HG02840 (cell line): ENCODE measurements at regions not wholly inside any gene's neighbourhood (a gene's known extent, or its start where the extent isn't known, plus 50 kb on each side); places are given as distances from the start of the nearest gene placed in this dataset.
"Not testable (repeated sequence)": the region's sequence is repeated elsewhere in the genome, so short reads cannot be mapped to it uniquely, and the experiment has no call there.

ENCODE experiments used
- ATAC-seq: cut with Tn5 transposase; IDR thresholded peaks from one replicate; pipeline ENCODE4 v1.9.1; 2021; ENCODE audit warnings: mild to moderate bottlenecking, moderate library complexity, moderate number of reproducible peaks; ENCODE audit not compliant: unreplicated experiment, low FRiP score

DNA sequence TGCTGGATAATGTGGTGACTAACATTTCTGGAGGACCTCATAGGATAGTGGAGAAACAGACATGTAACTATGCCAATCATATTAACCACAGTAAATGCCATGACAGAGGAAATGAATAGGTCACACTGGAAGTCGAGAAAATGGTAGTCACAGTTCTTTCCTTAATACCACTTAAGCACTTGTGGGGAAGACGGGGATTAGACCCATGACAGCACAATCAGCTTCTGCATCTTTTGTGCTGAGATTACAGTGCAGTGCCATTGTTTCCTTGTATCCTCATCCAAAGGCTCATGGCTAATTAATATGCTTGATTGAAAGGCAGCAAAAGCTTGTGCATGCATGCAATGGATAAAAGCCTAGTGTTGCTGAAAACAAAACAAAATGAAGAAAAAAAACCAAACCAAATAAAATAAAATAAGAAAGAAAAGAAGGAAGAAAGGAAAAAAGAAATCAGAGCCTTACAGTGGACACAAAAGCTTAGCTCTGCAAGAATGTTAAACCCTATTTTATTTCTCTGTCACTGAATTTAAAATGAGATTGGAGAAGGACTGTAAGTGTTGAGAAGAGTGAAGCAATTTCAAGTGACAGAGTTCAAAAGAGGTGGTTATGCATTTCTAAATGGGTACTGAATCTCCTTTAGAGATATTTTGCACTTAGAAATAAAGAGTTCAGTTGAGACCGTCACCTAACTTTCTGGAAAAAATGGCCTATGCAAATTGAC, 1011.9 kb downstream of the CDH8 start:
- ATAC-seq, result no peak

GRCh38 chr16:61014869-61015268, 1021.4 kb downstream of the CDH8 start:
- ATAC-seq, result no peak

GRCh38 chr16:61007694-61008093, 1028.5 kb downstream of the CDH8 start:
- ATAC-seq, result no peak

DNA sequence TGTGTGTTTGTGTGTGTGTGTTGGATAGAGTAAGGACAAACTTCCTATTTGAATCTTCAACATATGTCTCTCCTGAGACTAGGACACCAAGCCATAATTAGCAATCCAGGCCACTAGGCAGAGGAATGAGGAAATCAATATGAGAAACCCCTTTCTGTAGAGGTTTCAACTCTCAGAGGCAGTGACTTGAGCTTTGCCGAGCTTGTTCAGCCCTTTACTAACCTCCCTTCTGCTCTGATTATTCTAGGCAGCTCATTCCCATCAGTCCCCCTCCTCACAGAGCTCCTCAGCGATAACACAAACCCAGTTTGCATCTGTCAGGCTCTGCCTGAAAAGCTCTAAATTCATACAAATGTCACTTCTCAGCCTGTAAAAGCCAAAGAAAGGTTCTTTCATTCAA, 1030.3 kb downstream of the CDH8 start:
- no peak for ATAC-seq

DNA sequence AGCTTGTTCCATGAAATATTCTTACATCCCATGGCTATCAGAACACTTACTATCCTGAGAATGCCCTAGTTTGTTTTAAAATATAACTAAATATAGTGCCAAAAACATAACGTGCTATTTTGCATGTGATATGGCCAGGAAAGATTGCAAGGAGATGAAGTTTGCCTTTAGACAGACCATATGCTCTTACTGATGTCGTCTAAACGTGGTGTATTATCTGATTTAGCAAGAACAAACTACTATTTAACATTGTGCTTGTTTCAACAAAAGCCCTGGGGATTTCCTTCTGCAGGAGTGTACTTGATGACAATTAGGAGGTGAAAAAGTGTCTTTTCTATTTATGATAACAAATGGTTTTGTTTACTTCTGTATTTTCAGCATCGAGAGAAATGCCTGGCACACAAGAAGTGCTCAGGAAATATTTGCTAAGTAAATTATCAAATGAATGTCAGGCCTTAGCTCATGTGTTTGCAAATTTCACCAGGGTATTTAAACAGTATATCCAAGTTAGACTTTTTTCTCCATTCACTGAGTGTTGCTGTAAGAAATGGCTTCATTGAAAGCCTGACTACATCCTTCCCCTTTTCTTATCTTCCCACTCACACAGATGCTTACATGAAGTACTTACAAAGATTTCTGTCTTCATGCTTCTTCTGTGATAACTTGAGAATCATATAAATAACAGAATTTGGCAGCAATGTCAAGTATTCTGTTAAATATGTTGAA, 1033.6 kb downstream of the CDH8 start:
- no peak for ATAC-seq

DNA sequence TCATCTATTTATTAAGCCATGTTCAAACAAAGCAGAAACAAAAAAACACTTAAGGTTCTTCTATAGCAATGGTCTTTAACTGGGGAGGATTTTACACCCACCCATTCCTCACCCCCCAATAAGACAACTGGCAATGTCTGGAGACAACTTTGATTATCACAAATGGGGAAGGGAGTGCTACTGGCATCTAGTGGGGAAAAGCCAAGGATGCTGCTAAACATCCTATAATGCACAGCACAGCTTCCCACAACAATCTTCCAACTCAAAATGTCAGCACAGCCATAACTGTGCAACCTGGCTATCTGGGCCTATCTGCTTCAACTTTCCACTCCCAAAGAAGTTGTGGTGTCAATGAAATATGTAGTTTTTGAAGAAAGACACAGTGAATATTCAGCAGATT, 1044.4 kb downstream of the CDH8 start:
- ATAC-seq, result no peak

GRCh38 chr16:60989592-60989991, 1046.6 kb downstream of the CDH8 start:
- no peak for ATAC-seq

DNA sequence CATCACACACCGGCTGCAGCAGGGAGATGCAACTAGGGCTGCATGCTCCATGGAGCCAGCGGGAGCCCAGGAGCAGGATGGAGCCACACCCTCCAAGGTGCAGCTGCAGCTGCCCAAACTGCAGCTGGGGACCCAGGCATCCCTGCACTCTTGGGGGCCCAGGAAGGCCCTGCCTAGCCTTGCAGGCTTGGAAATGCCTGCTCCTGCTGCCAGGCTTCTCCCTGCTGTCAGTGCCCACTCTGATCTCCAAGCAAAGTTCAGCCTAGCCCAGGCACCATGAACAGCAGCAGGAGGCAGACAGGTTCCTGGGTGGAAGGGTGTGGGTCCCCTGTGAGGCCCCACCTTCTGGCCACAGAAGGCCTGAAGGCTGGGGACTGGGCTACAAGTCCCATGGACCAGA, 1057.1 kb downstream of the CDH8 start:
- no peak for ATAC-seq

DNA sequence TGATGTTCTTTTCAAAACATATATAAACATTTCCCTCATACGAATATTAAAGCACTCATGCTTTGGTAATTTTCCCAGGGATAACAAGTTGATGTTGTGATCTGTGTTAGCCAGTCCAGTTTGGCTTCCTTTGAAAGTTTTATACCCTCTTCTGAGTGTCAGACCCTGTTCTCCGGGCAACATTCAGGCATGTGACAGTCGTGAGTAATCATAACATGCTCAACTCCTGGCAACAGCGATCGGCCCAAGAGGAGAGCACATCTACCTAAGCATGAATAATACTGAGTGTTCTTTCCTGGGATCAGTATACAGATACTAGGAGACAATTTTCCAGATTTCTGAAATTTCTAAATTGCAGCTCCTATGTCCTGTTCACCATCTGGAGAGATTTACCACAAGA, 1086.4 kb downstream of the CDH8 start:
- ATAC-seq, result no peak

GRCh38 chr16:60945225-60945624, 1091.0 kb downstream of the CDH8 start:
- ATAC-seq, result no peak

GRCh38 chr16:60936189-60936588, 1100.0 kb downstream of the CDH8 start:
- ATAC-seq, result not testable (repeated sequence)

DNA sequence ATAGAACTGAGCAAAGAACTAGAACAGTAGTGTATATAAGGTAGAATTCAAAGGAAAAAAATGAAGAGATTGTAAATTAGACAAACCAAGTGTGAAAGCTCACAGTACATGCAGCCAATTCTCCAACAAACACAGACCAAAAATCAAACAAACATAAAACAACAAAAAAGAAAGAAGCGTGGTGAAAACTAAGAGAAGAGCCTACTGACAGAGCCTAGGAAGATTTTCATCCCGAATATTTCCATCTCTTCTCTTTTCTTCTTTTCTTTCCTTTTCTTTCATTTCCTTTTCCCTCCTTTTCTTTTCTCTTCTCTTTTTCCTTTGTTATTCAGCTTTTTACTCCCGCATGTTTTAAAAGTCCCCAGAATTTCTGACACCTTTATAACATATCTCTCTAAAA, 1103.6 kb downstream of the CDH8 start:
- no peak for ATAC-seq

DNA sequence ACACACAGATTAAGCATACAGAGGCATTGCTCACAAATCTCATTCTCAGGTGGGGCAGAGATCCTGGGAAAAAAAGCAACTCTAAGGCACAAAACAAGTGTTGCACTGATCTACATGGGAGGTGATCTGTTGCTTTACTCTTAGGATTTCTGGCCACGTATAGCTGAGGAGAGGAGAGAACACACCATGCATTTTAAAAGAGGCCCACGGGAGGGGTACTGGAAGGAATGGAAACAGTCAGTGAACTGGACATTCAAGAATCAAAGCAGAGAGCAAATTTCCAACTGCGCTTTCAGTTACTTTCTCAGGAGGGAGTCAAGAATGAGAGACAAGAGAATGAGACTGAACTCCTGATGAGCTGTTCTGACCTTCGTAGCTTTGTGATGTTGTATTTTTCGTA, 1105.9 kb downstream of the CDH8 start:
- ATAC-seq, result no peak

GRCh38 chr16:60922920-60923319, 1113.3 kb downstream of the CDH8 start:
- no peak for ATAC-seq

- ATAC-seq, result no peak
These were observed 1121.9 kb downstream of the CDH8 start for GRCh38 chr16:60914334-60914733.

DNA sequence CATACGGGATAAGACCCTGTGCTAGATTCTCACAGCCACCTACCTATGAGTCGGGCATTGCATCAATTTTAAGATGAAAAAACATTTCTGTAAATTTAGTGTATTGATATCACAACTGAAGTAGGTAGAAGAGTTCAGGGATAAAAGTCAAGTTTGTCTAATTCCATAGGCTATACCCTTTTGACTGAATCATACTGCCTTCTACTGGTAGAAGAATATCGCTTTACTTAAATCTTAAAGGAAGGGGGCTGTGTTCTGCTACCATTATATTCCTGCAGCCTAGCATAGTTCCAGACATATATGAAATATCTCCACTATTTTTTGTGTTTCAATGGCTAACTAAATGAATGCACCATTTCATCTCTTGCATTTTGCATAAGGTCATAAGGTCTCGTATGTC, 1128.6 kb downstream of the CDH8 start:
- no peak for ATAC-seq

DNA sequence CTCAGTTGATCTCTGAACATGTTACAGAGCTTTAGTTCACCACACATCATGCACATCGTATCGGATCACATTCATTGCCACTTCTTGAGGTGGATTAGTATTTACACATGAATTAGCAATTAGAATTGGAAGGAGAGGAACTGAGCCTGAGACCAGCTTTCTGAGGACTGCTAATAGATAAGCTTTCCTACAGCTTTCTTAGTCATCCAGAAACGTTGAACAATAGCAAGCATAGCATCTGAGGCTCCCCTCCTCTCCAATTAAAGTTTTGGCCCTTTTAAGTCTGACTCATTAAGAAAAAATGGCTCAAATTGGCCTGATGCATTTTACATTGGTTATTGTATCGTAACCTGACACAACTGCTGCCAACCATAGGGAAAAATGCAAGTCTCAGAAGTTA, 1130.4 kb downstream of the CDH8 start:
- no peak for ATAC-seq

GRCh38 chr16:60902114-60902513, 1134.1 kb downstream of the CDH8 start:
- no peak for ATAC-seq

DNA sequence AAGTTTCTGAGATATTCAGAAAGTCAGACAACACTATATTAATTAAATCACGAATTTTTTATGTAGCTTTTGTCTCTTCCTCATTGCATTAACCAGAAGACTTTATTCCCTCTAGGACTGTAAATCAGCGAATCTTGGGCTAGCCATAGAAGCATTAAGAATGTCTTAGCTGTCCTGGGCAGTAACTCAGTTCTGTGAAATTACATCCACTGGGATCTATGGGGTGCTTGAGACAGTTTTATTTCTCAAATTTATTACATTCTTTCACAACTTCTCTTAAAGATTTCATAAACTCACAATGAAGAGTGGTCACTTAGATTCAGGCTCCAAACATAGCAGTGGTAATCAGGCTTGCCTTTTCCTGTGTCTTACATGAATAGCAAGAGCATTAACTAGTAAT, 1153.4 kb downstream of the CDH8 start:
- ATAC-seq, result no peak

DNA sequence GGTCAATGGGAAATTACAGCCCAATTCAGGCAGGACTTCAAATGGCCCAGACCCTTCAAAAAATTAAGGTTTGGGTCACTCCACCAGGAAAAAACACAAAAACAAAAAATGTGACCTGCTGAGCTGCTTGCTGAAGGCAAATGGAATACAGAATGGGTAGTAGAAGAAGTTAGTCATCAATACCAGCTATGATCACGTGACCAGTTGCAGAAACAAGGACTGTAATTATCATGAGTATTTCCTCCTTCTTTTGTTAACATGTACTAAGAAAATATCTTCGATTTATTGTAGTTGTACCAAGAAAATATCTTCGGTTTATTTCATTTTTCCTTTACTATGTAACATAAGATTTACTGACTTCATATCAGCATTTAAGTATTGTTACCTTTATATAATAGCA, 1183.6 kb downstream of the CDH8 start:
- ATAC-seq, result no peak

DNA sequence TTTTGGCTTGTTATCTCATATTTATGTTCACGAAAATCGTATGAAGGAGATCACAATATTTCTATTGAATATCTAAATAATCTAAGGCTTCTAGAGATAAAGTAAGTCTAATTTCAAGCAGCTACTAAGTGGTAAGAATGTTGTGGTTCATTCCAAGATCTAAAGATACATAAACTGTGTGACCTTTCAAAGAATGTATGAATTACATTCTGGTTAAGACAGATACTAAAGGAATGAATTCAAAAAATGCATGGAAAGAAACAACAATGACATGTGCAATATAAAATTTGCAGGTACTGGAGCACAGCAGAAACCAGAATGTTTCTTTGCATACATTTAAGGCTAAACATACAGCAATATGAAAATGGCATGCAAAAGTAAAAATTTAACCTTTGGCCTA, 1214.6 kb downstream of the CDH8 start:
- ATAC-seq, result no peak

- no peak for ATAC-seq
These were observed 1215.9 kb downstream of the CDH8 start for GRCh38 chr16:60820361-60820760.
